ENCODE measurements at regions not wholly inside any gene's neighbourhood (a gene's known extent, or its start where the extent isn't known, plus 50 kb on each side); places are given as distances from the start of the nearest gene placed in this dataset.

DNA sequence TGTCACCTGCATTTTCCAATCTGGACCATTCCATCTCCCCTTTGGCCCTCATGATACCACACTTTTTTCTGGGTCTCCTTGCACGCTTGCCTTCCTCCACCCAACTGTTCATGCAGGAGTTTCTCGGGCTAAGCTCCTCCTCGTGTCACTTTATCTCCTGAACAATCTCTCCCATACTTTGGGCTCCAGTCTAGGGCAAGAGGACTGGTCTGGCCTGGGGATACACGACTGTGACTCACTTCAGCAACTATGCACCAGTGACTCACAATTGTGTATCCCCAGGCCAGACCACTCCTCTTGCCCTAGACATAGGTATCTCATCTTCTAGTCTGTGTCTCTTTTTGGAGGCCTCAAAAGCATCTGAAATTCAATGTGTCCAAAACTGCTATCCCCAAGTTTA is 149.4 kb upstream of the PTPRM start:
- Mint-ChIP-seq H3K27ac (no peak overlapping the region), H3K9me3 (peaks cover 2 to 7% (median 4%) of the 10 kb centered on the region in 3 donors), H3K4me1 (peaks cover 0 to 2% (median 0%) of the 10 kb centered on the region in 3 donors), H3K36me3 (peaks cover 1% of the 10 kb centered on the region), H3K4me3 (no peak overlapping the region), H3K27me3 (no peaks in the 10 kb centered on the region)

GRCh38 chr18:7429831-7430230 is 137.3 kb upstream of the PTPRM start:
- Mint-ChIP-seq H3K4me1 (no peaks in the 10 kb centered on the region), H3K27me3 (no peaks in the 10 kb centered on the region), H3K36me3 (peaks cover 2% of the 10 kb centered on the region), H3K4me3 (no peak overlapping the region), H3K9me3 (peaks cover 0 to 4% (median 2%) of the 10 kb centered on the region in 3 donors), H3K27ac (no peak overlapping the region)

GRCh38 chr18:7436166-7436565 is 130.9 kb upstream of the PTPRM start:
- H3K27ac Mint-ChIP-seq = no peak overlapping the region
- no peak overlapping the region for H3K4me3 Mint-ChIP-seq
- no peaks in the 10 kb centered on the region for H3K4me1 Mint-ChIP-seq
- H3K27me3 Mint-ChIP-seq = no peaks in the 10 kb centered on the region
- H3K9me3 Mint-ChIP-seq = peaks cover 0 to 7% (median 2%) of the 10 kb centered on the region in 3 donors
- H3K36me3 Mint-ChIP-seq = peaks cover 2% of the 10 kb centered on the region

DNA sequence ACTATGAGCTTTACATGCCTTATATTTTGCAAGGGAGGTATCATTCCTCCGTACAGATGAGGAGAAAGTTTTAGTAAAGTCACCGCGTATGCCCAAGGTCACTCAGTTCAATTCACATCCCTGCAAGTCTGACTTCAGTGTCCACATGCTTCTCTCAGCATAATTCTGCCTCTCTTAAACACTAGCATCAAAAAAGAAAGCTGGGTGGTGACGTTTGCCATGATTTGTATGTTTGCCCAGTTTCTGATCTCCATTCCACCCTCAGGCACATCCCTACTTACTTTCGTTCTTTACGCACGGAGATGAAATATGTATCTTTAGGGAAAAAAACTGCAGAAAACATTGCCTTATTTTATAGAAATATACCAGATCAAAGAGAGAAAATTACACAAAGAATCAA is 129.2 kb upstream of the PTPRM start:
- Mint-ChIP-seq H3K9me3 (peaks cover 0 to 7% (median 2%) of the 10 kb centered on the region in 3 donors), H3K4me3 (no peak overlapping the region), H3K36me3 (no peaks in the 10 kb centered on the region), H3K4me1 (no peaks in the 10 kb centered on the region), H3K27me3 (no peaks in the 10 kb centered on the region), H3K27ac (no peak overlapping the region)

DNA sequence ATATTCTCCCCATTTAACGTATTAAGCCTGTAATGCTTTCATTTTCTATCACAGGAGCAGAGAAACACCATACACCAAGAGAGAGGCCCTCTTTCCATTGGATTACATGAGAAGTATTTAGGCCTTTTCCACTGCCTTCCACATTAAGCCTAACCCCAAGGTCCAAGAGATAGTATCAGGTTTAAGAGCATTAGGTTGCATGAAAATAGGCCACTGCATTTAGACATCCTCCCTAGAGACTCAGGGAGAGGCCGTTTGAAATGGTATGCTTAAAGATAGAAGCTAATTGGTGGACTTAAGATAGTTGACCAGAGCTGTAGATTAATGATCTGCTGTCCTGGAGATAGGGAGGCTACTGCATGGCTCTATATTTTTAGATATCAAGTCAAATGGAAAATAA is 128.5 kb upstream of the PTPRM start:
- Mint-ChIP-seq H3K36me3 (no peaks in the 10 kb centered on the region), H3K9me3 (peaks cover 0 to 7% (median 2%) of the 10 kb centered on the region in 3 donors), H3K27ac (no peak overlapping the region), H3K27me3 (no peaks in the 10 kb centered on the region), H3K4me3 (no peak overlapping the region), H3K4me1 (no peaks in the 10 kb centered on the region)

DNA sequence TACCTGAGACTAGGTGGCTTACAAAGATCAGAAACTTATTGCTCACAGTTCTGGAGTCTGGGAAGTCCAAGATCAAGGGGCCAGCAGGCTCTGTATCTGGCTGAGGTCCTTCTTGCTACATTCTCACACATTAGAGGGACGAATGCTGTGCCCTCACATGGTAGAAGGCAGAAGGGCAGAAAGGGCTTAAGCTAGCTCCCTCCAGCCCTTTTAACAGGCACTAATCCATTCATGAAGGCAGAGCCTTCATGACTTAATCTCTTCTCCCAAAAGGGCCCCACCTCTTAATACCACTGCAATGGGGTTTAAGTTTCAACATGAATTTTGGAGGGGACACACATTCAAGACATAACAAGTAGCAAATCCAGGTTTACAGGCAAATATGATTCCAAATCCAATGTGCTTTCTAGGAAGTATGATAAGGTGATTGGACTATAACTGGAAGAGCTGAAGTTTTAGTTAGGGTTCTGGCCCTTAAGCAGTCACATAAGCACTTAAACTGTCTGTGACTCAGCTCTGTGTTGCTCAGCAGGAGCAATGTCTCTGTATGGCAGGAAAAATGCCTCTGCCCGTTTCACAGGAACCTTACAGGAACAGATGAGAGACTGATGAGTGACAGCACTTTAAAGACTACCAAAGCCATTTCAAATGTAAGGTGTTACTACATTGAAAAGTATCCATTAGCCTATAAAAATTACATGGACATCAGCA is 119.6 kb upstream of the PTPRM start:
- Mint-ChIP-seq H3K36me3 (no peaks in the 10 kb centered on the region), H3K9me3 (peaks cover 0 to 7% (median 4%) of the 10 kb centered on the region in 3 donors), H3K27ac (no peak overlapping the region), H3K27me3 (no peaks in the 10 kb centered on the region), H3K4me3 (no peak overlapping the region), H3K4me1 (no peaks in the 10 kb centered on the region)

DNA sequence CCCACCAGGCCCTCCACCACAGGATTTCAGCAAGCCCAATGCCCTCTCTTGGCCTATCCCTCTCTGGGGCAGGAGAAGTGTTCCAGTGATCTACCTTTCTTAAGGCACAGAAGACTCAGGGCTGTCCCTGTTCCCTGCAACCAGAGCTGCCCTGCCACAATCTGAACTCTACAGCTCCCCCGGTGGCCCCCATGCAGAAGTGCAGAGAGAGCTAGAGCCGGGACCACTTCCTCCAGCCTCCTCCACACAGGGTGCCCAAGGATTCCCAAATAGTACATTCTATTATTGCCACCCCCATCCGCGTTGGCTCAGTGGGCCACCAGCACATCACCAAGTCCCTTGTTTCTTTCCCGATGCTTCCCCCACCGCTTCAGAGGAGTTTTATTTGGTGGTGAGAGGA is 114.8 kb upstream of the PTPRM start:
- peaks cover 2 to 7% (median 4%) of the 10 kb centered on the region in 3 donors for H3K9me3 Mint-ChIP-seq
- no peaks in the 10 kb centered on the region for H3K36me3 Mint-ChIP-seq
- H3K4me1 Mint-ChIP-seq = no peaks in the 10 kb centered on the region
- H3K27me3 Mint-ChIP-seq = no peaks in the 10 kb centered on the region
- no peak overlapping the region for H3K27ac Mint-ChIP-seq
- H3K4me3 Mint-ChIP-seq = no peak overlapping the region

GRCh38 chr18:7454429-7454828 is 112.7 kb upstream of the PTPRM start:
- Mint-ChIP-seq H3K27me3 (no peaks in the 10 kb centered on the region), H3K36me3 (no peaks in the 10 kb centered on the region), H3K27ac (no peak overlapping the region), H3K4me3 (no peak overlapping the region), H3K9me3 (peaks cover 0 to 3% (median 2%) of the 10 kb centered on the region in 3 donors), H3K4me1 (no peaks in the 10 kb centered on the region)

- Mint-ChIP-seq H3K27ac (no peak overlapping the region), H3K9me3 (peaks cover 0 to 2% (median 0%) of the 10 kb centered on the region in 3 donors), H3K27me3 (no peaks in the 10 kb centered on the region), H3K4me3 (no peak overlapping the region), H3K4me1 (no peaks in the 10 kb centered on the region), H3K36me3 (no peaks in the 10 kb centered on the region)
Measured at GRCh38 chr18:7456376-7456775, 110.7 kb upstream of the PTPRM start.

DNA sequence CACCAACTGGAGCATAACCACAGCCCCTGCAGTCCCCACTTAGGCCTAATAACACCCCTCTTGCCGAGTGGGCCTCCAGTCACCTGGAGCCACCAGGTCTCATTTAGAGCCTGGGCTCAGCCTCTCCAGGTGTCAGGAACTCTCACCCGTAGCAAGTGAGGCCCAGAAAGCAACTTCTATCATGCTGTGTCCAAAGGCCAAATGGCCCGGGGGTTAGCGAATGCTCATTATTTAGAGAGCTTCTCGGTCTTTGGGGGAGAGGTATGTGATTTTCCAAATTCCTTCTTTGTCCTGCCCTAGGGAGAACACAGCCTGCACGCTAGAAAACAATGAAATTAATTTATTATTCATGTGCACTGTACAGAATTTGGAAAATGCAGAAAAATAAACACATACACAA is 109.9 kb upstream of the PTPRM start:
- H3K36me3 Mint-ChIP-seq = no peaks in the 10 kb centered on the region
- no peaks in the 10 kb centered on the region for H3K27me3 Mint-ChIP-seq
- no peaks in the 10 kb centered on the region for H3K4me1 Mint-ChIP-seq
- H3K27ac Mint-ChIP-seq = no peak overlapping the region
- no peak overlapping the region for H3K4me3 Mint-ChIP-seq
- H3K9me3 Mint-ChIP-seq = peaks cover 0 to 2% (median 0%) of the 10 kb centered on the region in 3 donors

GRCh38 chr18:7458884-7459283 is 108.2 kb upstream of the PTPRM start:
- Mint-ChIP-seq H3K36me3 (no peaks in the 10 kb centered on the region), H3K4me1 (no peaks in the 10 kb centered on the region), H3K4me3 (no peak overlapping the region), H3K27ac (no peak overlapping the region), H3K9me3 (peaks cover 0 to 2% (median 0%) of the 10 kb centered on the region in 3 donors), H3K27me3 (no peaks in the 10 kb centered on the region)

DNA sequence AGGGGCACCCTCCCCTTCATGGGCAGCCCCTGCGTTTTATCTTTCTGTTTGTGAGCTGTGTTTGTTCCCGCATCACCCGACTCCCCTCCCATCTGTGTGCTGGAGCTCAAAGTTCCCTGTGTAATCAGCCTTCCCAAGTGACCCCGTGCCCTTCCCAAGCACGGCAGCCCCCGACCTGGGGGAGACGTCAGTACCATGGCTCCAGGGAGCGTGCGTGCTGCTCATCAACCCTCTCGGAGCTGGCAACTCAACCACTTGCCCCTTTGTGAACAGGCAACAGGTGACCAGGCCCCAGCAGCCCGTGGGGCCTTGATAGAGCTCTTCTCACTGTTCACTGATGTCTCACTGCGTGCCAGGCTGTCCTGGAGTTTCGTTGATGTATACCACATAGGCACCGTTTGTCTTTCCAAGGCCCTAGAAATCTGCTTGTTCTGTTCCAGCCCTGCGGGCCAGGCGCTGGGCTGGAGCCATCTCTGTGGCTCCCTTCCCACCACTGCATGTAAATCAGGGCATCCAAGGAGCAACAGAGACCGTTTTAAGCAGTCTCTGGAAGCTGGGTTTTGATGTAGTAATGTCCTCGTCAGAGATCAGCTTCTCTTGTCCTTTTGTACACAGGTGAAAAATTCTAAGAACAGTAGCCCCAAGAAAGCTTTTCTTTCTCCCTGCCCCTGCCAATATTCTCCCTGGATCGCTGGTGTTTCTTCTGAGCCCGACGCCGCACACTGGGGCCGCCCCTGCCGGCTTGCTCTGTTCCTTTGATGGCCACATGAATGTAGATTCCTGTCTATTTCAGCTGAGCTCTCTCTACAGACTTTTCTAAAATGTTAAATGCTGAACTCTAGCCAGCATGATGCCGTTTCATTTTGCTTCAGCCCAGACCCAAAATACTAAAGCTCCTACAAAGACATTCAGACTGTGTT is 107.0 kb upstream of the PTPRM start:
- Mint-ChIP-seq H3K4me3 (no peak overlapping the region), H3K4me1 (no peaks in the 10 kb centered on the region)

GRCh38 chr18:7464245-7464966 is 102.7 kb upstream of the PTPRM start:
- Mint-ChIP-seq H3K4me1 (no peaks in the 10 kb centered on the region), H3K36me3 (no peaks in the 10 kb centered on the region), H3K27ac (no peak overlapping the region), H3K9me3 (peaks cover 0 to 5% (median 2%) of the 10 kb centered on the region in 3 donors), H3K27me3 (no peaks in the 10 kb centered on the region), H3K4me3 (no peak overlapping the region)

More for the DNA sequence above, 107.0 kb upstream of the PTPRM start:
- Mint-ChIP-seq H3K27me3 (no peaks in the 10 kb centered on the region), H3K9me3 (peaks cover 0 to 2% (median 0%) of the 10 kb centered on the region in 3 donors), H3K36me3 (no peaks in the 10 kb centered on the region), H3K27ac (no peak overlapping the region)

DNA sequence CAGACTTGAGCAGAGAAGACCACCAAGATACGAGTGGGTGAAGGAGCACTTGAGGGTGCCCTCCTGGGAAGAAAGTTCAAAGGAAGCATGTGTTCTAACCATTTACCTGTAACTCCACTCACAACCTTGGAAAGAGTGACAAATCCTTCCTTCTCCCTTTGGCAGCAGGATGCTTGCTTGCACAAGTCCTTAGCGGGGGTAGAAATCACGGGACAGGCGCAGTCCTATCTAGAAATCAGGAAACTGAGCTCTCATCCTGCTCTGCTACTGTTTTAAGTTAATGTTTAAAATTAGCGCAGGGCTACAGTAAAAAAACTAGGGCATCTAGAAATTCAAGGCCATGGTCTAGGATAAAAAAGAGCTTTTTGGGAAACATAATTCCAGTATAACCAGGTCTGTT is 100.9 kb upstream of the PTPRM start:
- Mint-ChIP-seq H3K4me3 (no peak overlapping the region), H3K36me3 (no peaks in the 10 kb centered on the region), H3K27me3 (no peaks in the 10 kb centered on the region), H3K27ac (no peak overlapping the region), H3K9me3 (peaks cover 0 to 5% (median 4%) of the 10 kb centered on the region in 3 donors), H3K4me1 (no peaks in the 10 kb centered on the region)

Measured in IgD-negative memory B cell (primary cell).